DMS 273 (cell line): ENCODE measurements at regions not wholly inside any gene's neighbourhood (a gene's known extent, or its start where the extent isn't known, plus 50 kb on each side); places are given as distances from the start of the nearest gene placed in this dataset.

Source experiments
- DNase-seq: peaks from one replicate; lab custom pipeline; 2025; ENCODE audit not compliant: unreplicated experiment; lab: John Stamatoyannopoulos, UW

DNA sequence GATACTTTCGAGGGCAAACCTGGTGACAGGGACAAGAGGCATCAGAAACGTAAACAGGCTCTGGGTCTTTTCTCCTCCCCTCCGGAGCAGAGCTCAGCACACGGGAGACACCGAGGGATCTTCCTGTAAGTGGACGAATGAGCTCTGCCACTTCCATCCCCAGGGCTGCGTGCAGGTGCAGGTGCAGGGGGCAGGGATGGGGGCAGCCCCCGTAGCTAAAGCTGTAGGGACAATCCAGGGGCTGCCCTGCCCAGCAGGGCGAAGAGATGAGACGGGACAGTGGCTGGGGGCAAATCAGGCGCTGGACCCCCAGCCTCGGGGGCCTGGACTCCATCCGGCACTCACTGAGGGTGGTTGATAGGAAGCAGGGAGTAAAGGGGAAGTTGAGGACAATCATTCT, 505.4 kb downstream of the BRD1 start:
- no peak for DNase-seq

- DNase-seq, result no peak
Observed at GRCh38 chr22:49321477-49322055, 506.1 kb downstream of the BRD1 start.

GRCh38 chr22:49320714-49321476, 506.8 kb downstream of the BRD1 start:
- DNase-seq, result no peak

GRCh38 chr22:49317369-49317768, 510.3 kb downstream of the BRD1 start:
- DNase-seq, result no peak

GRCh38 chr22:49312601-49313000, 515.1 kb downstream of the BRD1 start:
- DNase-seq, result no peak

DNA sequence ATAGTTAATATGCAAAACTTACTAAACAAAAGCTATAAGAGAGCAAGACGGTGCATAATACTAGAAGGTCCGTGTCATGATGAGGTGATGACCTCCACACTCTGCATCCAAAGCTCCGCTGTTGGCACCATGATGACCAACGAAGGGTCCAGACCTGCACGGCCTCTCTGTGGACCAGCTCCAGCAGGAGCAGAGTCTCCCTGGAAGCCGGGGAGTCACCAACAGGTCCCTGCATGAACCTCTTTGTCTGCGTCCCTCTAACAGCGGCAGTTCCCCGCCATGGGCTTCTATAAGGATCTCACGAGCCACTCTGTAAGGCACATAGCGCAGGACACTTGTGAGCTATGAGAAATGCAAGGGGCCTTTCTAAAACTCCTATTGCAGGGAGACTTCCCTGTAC, 517.3 kb downstream of the BRD1 start:
- DNase-seq, result no peak

DNA sequence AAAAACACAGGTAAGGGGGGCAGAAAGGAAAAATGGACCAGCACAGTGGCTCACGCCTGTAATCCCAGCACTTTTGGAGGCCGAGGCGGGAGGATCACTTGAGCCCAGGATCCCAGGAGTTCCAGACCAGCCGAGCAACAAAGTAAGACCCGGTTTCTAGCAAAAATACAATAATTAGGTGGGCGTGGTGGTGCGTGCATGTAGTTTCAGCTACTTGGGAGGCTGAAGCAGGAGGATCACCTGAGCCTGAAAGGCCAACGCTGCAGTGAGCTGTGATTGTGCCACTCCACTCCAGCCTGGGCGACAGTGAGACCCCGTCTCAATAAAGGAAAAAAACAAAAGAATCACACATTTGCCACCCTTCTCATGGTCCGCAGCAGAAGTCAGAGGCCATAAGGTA, 519.4 kb downstream of the BRD1 start:
- no peak for DNase-seq

- no peak for DNase-seq
Observed at GRCh38 chr22:49307870-49308269, 519.8 kb downstream of the BRD1 start.

DNA sequence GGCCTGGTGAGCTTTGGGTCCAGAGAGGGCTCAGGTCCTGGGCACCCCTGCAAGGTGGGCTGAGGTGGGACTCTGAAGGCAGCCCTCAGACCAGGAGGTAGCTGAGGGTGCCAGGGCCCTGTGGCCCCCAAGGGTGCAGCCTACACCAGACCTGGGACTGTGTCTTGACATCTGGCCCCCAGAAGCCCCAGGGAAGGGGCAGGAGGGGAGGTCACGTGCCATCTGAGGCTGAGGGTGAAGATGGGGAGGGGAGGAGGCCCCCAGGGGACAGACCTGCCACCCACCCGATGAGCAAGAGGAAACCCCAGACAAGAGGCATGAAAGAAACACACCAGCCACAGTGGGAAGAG, 520.2 kb downstream of the BRD1 start:
- no peak for DNase-seq

DNA sequence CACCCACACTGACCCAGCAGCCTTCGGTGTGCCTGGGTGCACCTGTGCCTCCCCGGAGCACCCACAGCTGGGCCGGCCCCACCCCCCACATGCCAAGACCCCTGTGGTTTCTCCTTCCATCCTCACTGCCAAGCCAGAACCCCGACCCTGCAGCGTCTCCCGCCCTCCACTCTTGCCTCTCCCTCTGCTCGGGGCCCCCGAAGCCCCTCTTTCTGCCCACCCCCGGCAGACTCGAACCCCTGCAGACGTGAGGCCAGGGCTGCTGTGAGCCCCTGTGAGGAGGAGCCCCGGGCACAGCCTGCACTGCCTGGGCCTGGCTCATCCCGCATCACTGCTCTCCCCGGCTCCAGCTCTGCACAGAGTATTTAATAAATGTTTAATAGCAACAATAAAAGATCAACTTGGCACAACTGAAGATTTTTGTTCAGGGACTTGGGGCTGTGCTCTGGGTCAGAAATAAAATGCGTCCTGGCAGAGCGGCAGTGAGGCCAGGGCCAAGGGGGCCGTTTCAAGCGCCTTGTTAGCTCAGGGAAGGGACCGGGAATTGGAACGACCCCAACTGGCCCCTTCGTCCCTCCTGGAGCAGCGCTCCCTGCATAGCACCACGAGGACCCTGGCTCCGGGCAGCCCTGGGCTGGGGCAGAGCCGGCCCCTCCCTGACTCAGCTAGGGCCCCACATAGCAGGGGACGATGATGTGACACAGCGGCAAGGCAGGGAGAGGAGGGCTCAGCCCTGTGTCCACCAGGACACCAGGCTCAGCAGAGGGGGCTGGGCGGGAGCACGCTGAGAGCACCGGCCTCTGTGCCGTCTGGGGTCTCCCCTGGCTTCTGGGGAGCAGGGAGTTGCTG, 520.8 kb downstream of the BRD1 start:
- no peak for DNase-seq

DNA sequence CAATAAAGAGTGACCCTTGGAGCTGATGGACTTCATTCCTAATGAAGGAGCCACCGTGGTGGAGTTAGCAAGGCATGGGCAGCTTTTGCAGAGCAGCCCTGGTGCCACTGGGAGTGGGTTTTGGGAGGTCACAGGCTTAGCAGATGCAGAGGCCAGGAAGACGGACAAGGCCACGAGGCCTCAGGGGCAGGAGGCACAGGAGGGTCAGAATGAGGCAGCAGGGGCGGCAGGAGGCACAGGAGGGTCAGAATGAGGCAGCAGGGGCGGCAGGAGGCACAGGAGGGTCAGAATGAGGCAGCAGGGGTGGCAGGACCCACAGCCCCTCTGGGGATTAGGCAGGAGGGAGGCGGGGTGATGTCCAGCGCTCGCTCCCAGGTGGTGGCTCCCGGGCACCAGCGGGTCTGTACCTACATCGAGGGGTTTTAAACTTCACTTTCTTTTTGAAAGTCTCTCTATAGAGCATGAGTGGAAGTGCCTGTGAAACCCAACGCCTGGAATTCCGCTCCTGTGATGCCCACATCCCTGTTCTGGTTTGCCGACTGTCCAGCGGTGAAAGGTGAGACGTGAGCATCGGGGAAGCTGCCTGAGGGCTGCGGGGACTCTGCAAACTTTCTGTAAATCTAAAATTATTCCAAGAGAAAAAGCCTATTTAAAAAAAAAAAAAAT, 521.6 kb downstream of the BRD1 start:
- no peak for DNase-seq

- DNase-seq, result peak; percentile 63
Observed at GRCh38 chr22:49305214-49305965, 522.3 kb downstream of the BRD1 start.

- DNase-seq, result no peak
Observed at GRCh38 chr22:49303781-49304461, 523.8 kb downstream of the BRD1 start.

GRCh38 chr22:49303061-49303735, 524.5 kb downstream of the BRD1 start:
- DNase-seq, result no peak

DNA sequence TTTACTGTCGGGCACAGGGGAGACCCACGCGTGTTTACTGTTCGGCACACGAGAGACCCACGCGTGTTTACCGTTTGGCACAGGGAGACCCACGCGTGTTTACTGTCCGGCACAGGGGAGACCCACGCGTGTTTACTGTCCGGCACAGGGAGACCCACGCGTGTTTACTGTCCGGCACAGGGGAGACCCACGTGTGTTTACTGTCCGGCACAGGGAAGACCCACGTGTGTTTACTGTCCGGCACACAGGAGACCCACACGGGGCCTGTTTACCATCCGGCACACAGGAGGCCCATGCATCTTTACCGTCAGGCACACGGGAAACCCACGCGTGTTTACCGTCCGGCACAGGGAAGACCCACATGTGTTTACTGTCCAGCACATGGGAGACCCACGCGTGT, 525.1 kb downstream of the BRD1 start:
- no peak for DNase-seq

GRCh38 chr22:49302150-49302460, 525.6 kb downstream of the BRD1 start:
- no peak for DNase-seq

GRCh38 chr22:49301398-49302149, 526.1 kb downstream of the BRD1 start:
- DNase-seq, result no peak

DNA sequence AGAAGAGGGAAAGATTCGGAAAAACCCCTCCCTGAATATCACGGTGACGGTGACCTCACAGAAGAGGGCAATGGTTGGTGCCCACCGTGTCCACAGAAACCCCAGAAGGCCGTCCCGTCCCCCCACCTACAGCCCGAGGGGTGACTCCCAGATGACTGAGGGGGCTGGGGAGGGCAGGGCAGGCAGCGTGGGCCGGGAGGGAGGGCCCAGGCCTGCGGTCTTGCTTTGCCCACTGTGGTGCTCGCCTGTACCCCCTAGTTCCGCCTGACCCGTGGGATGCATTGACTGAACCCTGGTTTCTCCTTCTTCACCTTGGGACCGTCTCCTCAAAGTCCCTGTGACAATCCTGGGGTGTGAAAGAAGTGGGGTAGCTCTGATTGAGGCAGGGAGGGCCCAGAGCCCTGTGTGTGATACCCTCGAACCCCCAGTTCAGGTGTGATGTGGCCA, 526.7 kb downstream of the BRD1 start:
- no peak for DNase-seq

GRCh38 chr22:49300241-49300640, 527.4 kb downstream of the BRD1 start:
- DNase-seq, result no peak
